ENCODE measurements at regions not wholly inside any gene's neighbourhood (a gene's known extent, or its start where the extent isn't known, plus 50 kb on each side); places are given as distances from the start of the nearest gene placed in this dataset.

DNA sequence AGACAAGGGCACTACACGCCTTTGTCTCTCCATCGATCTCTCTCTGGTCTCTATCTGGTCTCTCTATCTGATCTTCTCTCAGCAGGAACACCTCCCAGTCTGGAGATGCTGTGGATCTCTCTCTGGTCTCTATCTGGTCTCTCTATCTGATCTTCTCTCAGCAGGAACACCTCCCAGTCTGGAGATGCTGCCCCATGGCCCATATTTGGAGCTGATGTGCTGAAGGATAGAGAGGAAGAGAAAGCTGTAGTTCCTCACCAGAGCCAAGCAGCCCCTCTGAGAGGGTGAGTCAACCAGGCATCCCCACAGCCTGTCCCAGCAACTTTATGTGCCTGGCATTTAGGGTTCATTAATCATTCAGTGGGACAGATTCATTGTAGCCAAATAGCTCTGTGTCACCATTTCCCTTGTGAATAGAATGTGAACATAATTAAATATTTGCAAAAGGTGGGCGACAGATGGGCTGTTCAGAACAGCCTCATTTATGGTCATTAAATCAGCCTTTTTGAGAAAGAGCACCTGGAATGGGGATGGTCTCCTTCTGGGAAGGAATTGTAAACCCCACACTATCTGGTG, 189.3 kb upstream of the MAST4 start:
- Histone ChIP-seq H3K27ac (replicated peaks; ENCODE audit: low read length) (no peak overlapping the region), H3K14ac (ENCODE audit: low read length) (no peak overlapping the region), H3K4me2 (ENCODE audit: insufficient read depth, low read length, poor library complexity, severe bottlenecking) (no peak overlapping the region), H3K36me3 (replicated peaks in 1 of 2; ENCODE audit: control insufficient read depth in 2 of 2, insufficient read depth in 2 of 2, low read length in 2 of 2) (no peaks in the 10 kb centered on the region), H3K23ac (ENCODE audit: low read depth, low read length, poor library complexity) (no peak overlapping the region), H3K4me3 (ENCODE audit: low read length in 2 of 2) (no peak overlapping the region), H3K27me3 (ENCODE audit: control insufficient read depth in 3 of 3, insufficient read depth in 3 of 3, low read depth in 1 of 3, low read length in 3 of 3) (no peaks in the 10 kb centered on the region), H3K18ac (ENCODE audit: low read length) (no peak overlapping the region), H4K91ac (ENCODE audit: low read depth, low read length, poor library complexity) (no peak overlapping the region), H2BK12ac (ENCODE audit: low read length) (no peak overlapping the region), H3K4me1 (ENCODE audit: control insufficient read depth in 2 of 2, insufficient read depth in 1 of 2, low read depth in 1 of 2, low read length in 2 of 2) (peaks cover 0 to 2% of the 10 kb centered on the region in 2 donors), H2AK5ac (ENCODE audit: low read depth, low read length) (no peak overlapping the region), H2BK120ac (ENCODE audit: low read depth, low read length) (no peak overlapping the region), H2AFZ (ENCODE audit: low read length) (no peak overlapping the region), H3K79me1 (ENCODE audit: low read depth, low read length) (no peaks in the 10 kb centered on the region), H2BK15ac (ENCODE audit: low read length) (no peak overlapping the region), H3K9me3 (replicated peaks in 1 of 2; ENCODE audit: control insufficient read depth in 2 of 2, insufficient read depth in 1 of 2, low read depth in 1 of 2, low read length in 2 of 2) (no peaks in the 10 kb centered on the region), H4K8ac (ENCODE audit: low read depth, low read length) (no peak overlapping the region), H3K4ac (ENCODE audit: low read length) (no peak overlapping the region), H3K9ac (ENCODE audit: low read depth, low read length, poor library complexity) (no peak overlapping the region), H2BK5ac (ENCODE audit: low read length) (no peak overlapping the region)
- no CpG with 5 or more reads among the region's 3 CpGs for WGBS, 2 donors (ENCODE audit: extremely low coverage in 2 of 2, insufficient read length in 2 of 2, insufficient replicate concordance in 1 of 2)
- no peak for DNase-seq (ENCODE audit: low spot score)

DNA sequence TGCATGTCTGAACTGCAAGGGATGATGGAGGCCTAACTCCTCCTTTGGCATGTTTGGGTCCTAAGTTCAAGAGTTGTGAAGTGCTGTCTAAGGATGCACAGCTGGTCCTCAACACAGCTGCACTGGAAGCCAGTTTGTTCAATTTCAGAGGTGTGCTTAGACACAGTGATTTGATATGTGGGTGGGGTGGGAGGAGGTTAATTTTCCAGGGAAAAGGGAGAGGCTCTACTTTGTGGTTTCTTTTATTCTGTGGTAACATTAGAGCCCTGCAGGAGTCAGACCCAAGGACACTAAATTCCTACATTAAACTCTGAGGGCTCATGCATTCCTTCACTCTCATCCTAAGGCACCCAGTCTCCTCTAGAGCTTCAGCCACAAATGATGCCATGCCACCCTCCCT, 188.4 kb upstream of the MAST4 start:
- H3K4me1 ChIP-seq (ENCODE audit: control insufficient read depth in 2 of 2, insufficient read depth in 1 of 2, low read depth in 1 of 2, low read length in 2 of 2): peaks cover 0 to 2% of the 10 kb centered on the region in 2 donors
- H4K8ac ChIP-seq (ENCODE audit: low read depth, low read length): no peak overlapping the region
- no peak overlapping the region for H2BK120ac ChIP-seq (ENCODE audit: low read depth, low read length)

DNA sequence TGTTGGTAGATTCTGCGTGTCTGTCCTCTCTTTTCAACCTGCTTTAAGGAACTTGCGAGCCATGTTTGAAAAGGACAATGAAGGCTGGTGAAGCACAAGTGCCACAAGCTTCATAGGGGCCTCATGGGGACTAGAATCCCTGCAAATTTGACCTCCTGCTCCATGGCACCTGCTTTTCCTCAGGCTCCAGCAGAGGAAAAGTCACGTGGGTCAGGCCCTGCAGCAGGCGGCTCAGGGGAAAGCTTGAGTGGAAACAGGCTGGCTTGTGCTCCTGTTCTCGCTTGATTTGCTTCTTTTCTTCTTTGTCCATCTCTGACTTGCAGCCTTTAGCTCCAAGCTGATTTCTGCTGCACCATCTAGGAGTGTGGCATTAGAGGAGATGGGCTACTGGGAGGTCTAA, 187.6 kb upstream of the MAST4 start:
- Histone ChIP-seq H2BK15ac (ENCODE audit: low read length) (no peak overlapping the region), H3K27me3 (ENCODE audit: control insufficient read depth in 3 of 3, insufficient read depth in 3 of 3, low read depth in 1 of 3, low read length in 3 of 3) (no peaks in the 10 kb centered on the region), H4K91ac (ENCODE audit: low read depth, low read length, poor library complexity) (no peak overlapping the region), H3K79me1 (ENCODE audit: low read depth, low read length) (no peaks in the 10 kb centered on the region), H3K4me2 (ENCODE audit: insufficient read depth, low read length, poor library complexity, severe bottlenecking) (no peak overlapping the region), H3K9ac (ENCODE audit: low read depth, low read length, poor library complexity) (no peak overlapping the region), H3K27ac (replicated peaks; ENCODE audit: low read length) (no peak overlapping the region), H3K36me3 (replicated peaks in 1 of 2; ENCODE audit: control insufficient read depth in 2 of 2, insufficient read depth in 2 of 2, low read length in 2 of 2) (no peaks in the 10 kb centered on the region), H3K4me1 (ENCODE audit: control insufficient read depth in 2 of 2, insufficient read depth in 1 of 2, low read depth in 1 of 2, low read length in 2 of 2) (peaks cover 0 to 2% of the 10 kb centered on the region in 2 donors), H2BK12ac (ENCODE audit: low read length) (no peak overlapping the region), H3K18ac (ENCODE audit: low read length) (no peak overlapping the region), H2BK5ac (ENCODE audit: low read length) (no peak overlapping the region), H3K4me3 (ENCODE audit: low read length in 2 of 2) (no peak overlapping the region), H2AK5ac (ENCODE audit: low read depth, low read length) (no peak overlapping the region), H3K4ac (ENCODE audit: low read length) (no peak overlapping the region), H4K8ac (ENCODE audit: low read depth, low read length) (no peak overlapping the region), H2AFZ (ENCODE audit: low read length) (no peak overlapping the region), H3K14ac (ENCODE audit: low read length) (no peak overlapping the region), H3K23ac (ENCODE audit: low read depth, low read length, poor library complexity) (no peak overlapping the region), H3K9me3 (replicated peaks in 1 of 2; ENCODE audit: control insufficient read depth in 2 of 2, insufficient read depth in 1 of 2, low read depth in 1 of 2, low read length in 2 of 2) (no peaks in the 10 kb centered on the region), H2BK120ac (ENCODE audit: low read depth, low read length) (no peak overlapping the region)
- DNase-seq (ENCODE audit: low spot score): no peak
- WGBS, 2 donors (ENCODE audit: extremely low coverage in 2 of 2, insufficient read length in 2 of 2, insufficient replicate concordance in 1 of 2): no CpG with 5 or more reads among the region's 5 CpGs

More for the DNA sequence above, 188.4 kb upstream of the MAST4 start:
- Histone ChIP-seq H4K91ac (ENCODE audit: low read depth, low read length, poor library complexity) (no peak overlapping the region), H3K4me3 (ENCODE audit: low read length in 2 of 2) (no peak overlapping the region), H2BK15ac (ENCODE audit: low read length) (no peak overlapping the region), H3K4me2 (ENCODE audit: insufficient read depth, low read length, poor library complexity, severe bottlenecking) (no peak overlapping the region), H3K23ac (ENCODE audit: low read depth, low read length, poor library complexity) (no peak overlapping the region), H2BK5ac (ENCODE audit: low read length) (no peak overlapping the region), H3K4ac (ENCODE audit: low read length) (no peak overlapping the region), H3K9ac (ENCODE audit: low read depth, low read length, poor library complexity) (no peak overlapping the region), H2AK5ac (ENCODE audit: low read depth, low read length) (no peak overlapping the region), H3K79me1 (ENCODE audit: low read depth, low read length) (no peaks in the 10 kb centered on the region), H3K9me3 (replicated peaks in 1 of 2; ENCODE audit: control insufficient read depth in 2 of 2, insufficient read depth in 1 of 2, low read depth in 1 of 2, low read length in 2 of 2) (no peaks in the 10 kb centered on the region), H3K14ac (ENCODE audit: low read length) (no peak overlapping the region), H2BK12ac (ENCODE audit: low read length) (no peak overlapping the region), H3K18ac (ENCODE audit: low read length) (no peak overlapping the region), H3K27me3 (ENCODE audit: control insufficient read depth in 3 of 3, insufficient read depth in 3 of 3, low read depth in 1 of 3, low read length in 3 of 3) (no peaks in the 10 kb centered on the region), H3K27ac (replicated peaks; ENCODE audit: low read length) (no peak overlapping the region), H3K36me3 (replicated peaks in 1 of 2; ENCODE audit: control insufficient read depth in 2 of 2, insufficient read depth in 2 of 2, low read length in 2 of 2) (no peaks in the 10 kb centered on the region), H2AFZ (ENCODE audit: low read length) (no peak overlapping the region)
- no peak for DNase-seq (ENCODE audit: low spot score)

DNA sequence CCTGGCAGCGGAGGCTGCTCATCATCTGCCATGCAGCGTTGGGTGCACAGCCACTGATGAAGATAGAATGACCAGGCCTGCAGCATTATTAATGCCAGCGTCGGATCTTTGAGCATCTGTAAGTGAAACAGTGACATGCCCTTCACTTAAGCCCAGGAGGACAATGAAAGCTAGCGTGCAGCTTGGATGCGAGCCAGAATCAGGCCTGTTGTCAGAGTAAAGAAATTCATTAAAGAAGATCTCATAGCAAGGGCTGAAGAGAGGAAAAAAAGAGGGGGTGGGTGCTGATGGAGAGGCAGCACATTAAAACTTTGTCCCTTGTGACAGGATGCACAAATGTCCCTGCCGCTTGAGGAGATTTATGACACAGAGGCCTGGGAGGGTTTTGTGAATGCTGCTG, 186.1 kb upstream of the MAST4 start:
- peaks cover 0 to 2% of the 10 kb centered on the region in 2 donors for H3K4me1 ChIP-seq (ENCODE audit: control insufficient read depth in 2 of 2, insufficient read depth in 1 of 2, low read depth in 1 of 2, low read length in 2 of 2)
- no peaks in the 10 kb centered on the region for H3K79me1 ChIP-seq (ENCODE audit: low read depth, low read length)
- no peak overlapping the region for H3K9ac ChIP-seq (ENCODE audit: low read depth, low read length, poor library complexity)
- no peak overlapping the region for H4K91ac ChIP-seq (ENCODE audit: low read depth, low read length, poor library complexity)
- no peak for DNase-seq (ENCODE audit: low spot score)
- no peak overlapping the region for H2BK15ac ChIP-seq (ENCODE audit: low read length)
- no peak overlapping the region for H3K4me3 ChIP-seq (ENCODE audit: low read length in 2 of 2)
- no peak overlapping the region for H3K27ac ChIP-seq (replicated peaks; ENCODE audit: low read length)
- no peak overlapping the region for H3K4me2 ChIP-seq (ENCODE audit: insufficient read depth, low read length, poor library complexity, severe bottlenecking)
- H3K36me3 ChIP-seq (replicated peaks in 1 of 2; ENCODE audit: control insufficient read depth in 2 of 2, insufficient read depth in 2 of 2, low read length in 2 of 2): no peaks in the 10 kb centered on the region
- no peaks in the 10 kb centered on the region for H3K27me3 ChIP-seq (ENCODE audit: control insufficient read depth in 3 of 3, insufficient read depth in 3 of 3, low read depth in 1 of 3, low read length in 3 of 3)
- WGBS, 2 donors (ENCODE audit: extremely low coverage in 2 of 2, insufficient read length in 2 of 2, insufficient replicate concordance in 1 of 2): no CpG with 5 or more reads among the region's 7 CpGs
- no peak overlapping the region for H3K4ac ChIP-seq (ENCODE audit: low read length)
- no peak overlapping the region for H2AFZ ChIP-seq (ENCODE audit: low read length)
- H3K14ac ChIP-seq (ENCODE audit: low read length): no peak overlapping the region
- no peak overlapping the region for H2BK120ac ChIP-seq (ENCODE audit: low read depth, low read length)
- no peak overlapping the region for H2AK5ac ChIP-seq (ENCODE audit: low read depth, low read length)
- H4K8ac ChIP-seq (ENCODE audit: low read depth, low read length): no peak overlapping the region
- H3K18ac ChIP-seq (ENCODE audit: low read length): no peak overlapping the region
- no peaks in the 10 kb centered on the region for H3K9me3 ChIP-seq (replicated peaks in 1 of 2; ENCODE audit: control insufficient read depth in 2 of 2, insufficient read depth in 1 of 2, low read depth in 1 of 2, low read length in 2 of 2)
- H2BK5ac ChIP-seq (ENCODE audit: low read length): no peak overlapping the region
- H2BK12ac ChIP-seq (ENCODE audit: low read length): no peak overlapping the region
- no peak overlapping the region for H3K23ac ChIP-seq (ENCODE audit: low read depth, low read length, poor library complexity)

Measured in neuronal stem cell (in vitro differentiated cells).